ENCODE measurements at regions not wholly inside any gene's neighbourhood (a gene's known extent, or its start where the extent isn't known, plus 50 kb on each side); places are given as distances from the start of the nearest gene placed in this dataset.

- no peaks in the 10 kb centered on the region for H3K36me3 ChIP-seq (ENCODE audit: control insufficient read depth in 2 of 2, insufficient read depth in 1 of 2, low read length in 2 of 2)
- H3K27ac ChIP-seq (ENCODE audit: extremely low read depth, low read depth, low read length): no peak overlapping the region
- H3K4me3 ChIP-seq (ENCODE audit: low read depth, low read length): no peak overlapping the region
- ChIA-PET POLR2A (no interaction called here), CTCF (no interaction called here)
- no peaks in the 10 kb centered on the region for H3K9me3 ChIP-seq (ENCODE audit: control insufficient read depth, insufficient read depth, low read depth, low read length)
- no peak for TF ChIP-seq WT1 (tag by site-specific recombination; IDR thresholded peaks at IDR 0.05)
- no peak for TF ChIP-seq SCRT2 (tag by site-specific recombination; IDR thresholded peaks at IDR 0.05)
- TF ChIP-seq ZFP69B (tag by site-specific recombination; IDR thresholded peaks at IDR 0.05): no peak
- TF ChIP-seq ZNF837 (tag by site-specific recombination; IDR thresholded peaks at IDR 0.05): no peak
- TF ChIP-seq ZNF423 (tag by site-specific recombination; IDR thresholded peaks at IDR 0.05): no peak
- no peak for TF ChIP-seq ZNF114 (tag by site-specific recombination; IDR thresholded peaks at IDR 0.05)
- no peak for TF ChIP-seq MZF1 (tag by site-specific recombination; IDR thresholded peaks at IDR 0.05; ENCODE audit: borderline replicate concordance)
- no peak for TF ChIP-seq ZNF660 (tag by site-specific recombination; IDR thresholded peaks at IDR 0.05)
- H3K4me1 ChIP-seq (ENCODE audit: control insufficient read depth, insufficient read depth, low read length): no peaks in the 10 kb centered on the region
These were observed 85.2 kb upstream of the ZP4 start for GRCh38 chr1:237975903-237976302.

GRCh38 chr1:237975376-237975775, 84.7 kb upstream of the ZP4 start:
- Histone ChIP-seq H3K27ac (ENCODE audit: extremely low read depth, low read depth, low read length) (no peak overlapping the region), H3K4me3 (ENCODE audit: low read depth, low read length) (no peak overlapping the region), H3K9me3 (ENCODE audit: control insufficient read depth, insufficient read depth, low read depth, low read length) (no peaks in the 10 kb centered on the region), H3K36me3 (ENCODE audit: control insufficient read depth in 2 of 2, insufficient read depth in 1 of 2, low read length in 2 of 2) (no peaks in the 10 kb centered on the region), H3K4me1 (ENCODE audit: control insufficient read depth, insufficient read depth, low read length) (no peaks in the 10 kb centered on the region)
- ChIA-PET POLR2A (no interaction called here), CTCF (no interaction called here)
- no peak for TF ChIP-seq BCL11A (tag by site-specific recombination; IDR thresholded peaks at IDR 0.05; ENCODE audit: low read depth)
- TF ChIP-seq ZNF488 (tag by site-specific recombination; IDR thresholded peaks at IDR 0.05): no peak
- no peak for TF ChIP-seq ZNF132 (tag by site-specific recombination; IDR thresholded peaks at IDR 0.05; ENCODE audit: borderline replicate concordance)
- TF ChIP-seq ZNF280C (tag by site-specific recombination; IDR thresholded peaks at IDR 0.05): no peak
- TF ChIP-seq ZNF311 (tag by site-specific recombination; IDR thresholded peaks at IDR 0.05; ENCODE audit: borderline replicate concordance): no peak
- TF ChIP-seq ZNF133 (tag by site-specific recombination; IDR thresholded peaks at IDR 0.05): no peak
- TF ChIP-seq, protein P1, sequence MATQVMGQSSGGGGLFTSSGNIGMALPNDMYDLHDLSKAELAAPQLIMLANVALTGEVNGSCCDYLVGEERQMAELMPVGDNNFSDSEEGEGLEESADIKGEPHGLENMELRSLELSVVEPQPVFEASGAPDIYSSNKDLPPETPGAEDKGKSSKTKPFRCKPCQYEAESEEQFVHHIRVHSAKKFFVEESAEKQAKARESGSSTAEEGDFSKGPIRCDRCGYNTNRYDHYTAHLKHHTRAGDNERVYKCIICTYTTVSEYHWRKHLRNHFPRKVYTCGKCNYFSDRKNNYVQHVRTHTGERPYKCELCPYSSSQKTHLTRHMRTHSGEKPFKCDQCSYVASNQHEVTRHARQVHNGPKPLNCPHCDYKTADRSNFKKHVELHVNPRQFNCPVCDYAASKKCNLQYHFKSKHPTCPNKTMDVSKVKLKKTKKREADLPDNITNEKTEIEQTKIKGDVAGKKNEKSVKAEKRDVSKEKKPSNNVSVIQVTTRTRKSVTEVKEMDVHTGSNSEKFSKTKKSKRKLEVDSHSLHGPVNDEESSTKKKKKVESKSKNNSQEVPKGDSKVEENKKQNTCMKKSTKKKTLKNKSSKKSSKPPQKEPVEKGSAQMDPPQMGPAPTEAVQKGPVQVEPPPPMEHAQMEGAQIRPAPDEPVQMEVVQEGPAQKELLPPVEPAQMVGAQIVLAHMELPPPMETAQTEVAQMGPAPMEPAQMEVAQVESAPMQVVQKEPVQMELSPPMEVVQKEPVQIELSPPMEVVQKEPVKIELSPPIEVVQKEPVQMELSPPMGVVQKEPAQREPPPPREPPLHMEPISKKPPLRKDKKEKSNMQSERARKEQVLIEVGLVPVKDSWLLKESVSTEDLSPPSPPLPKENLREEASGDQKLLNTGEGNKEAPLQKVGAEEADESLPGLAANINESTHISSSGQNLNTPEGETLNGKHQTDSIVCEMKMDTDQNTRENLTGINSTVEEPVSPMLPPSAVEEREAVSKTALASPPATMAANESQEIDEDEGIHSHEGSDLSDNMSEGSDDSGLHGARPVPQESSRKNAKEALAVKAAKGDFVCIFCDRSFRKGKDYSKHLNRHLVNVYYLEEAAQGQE (tag by site-specific recombination; IDR thresholded peaks at IDR 0.05): no peak
- TF ChIP-seq ZNF324 (tag by site-specific recombination; IDR thresholded peaks at IDR 0.05): no peak
- TF ChIP-seq ZNF670 (tag by site-specific recombination; IDR thresholded peaks at IDR 0.05; ENCODE audit: low read depth): no peak
- no peak for TF ChIP-seq ZNF19 (tag by site-specific recombination; IDR thresholded peaks at IDR 0.05; ENCODE audit: low read depth)
- TF ChIP-seq ZNF350 (tag by site-specific recombination; IDR thresholded peaks at IDR 0.05): no peak
- no peak for TF ChIP-seq ZNF2 (tag by site-specific recombination; IDR thresholded peaks at IDR 0.05)
- TF ChIP-seq ZNF292 (tag by site-specific recombination; IDR thresholded peaks at IDR 0.05; ENCODE audit: borderline replicate concordance, low read depth): no peak
- TF ChIP-seq, protein P2, sequence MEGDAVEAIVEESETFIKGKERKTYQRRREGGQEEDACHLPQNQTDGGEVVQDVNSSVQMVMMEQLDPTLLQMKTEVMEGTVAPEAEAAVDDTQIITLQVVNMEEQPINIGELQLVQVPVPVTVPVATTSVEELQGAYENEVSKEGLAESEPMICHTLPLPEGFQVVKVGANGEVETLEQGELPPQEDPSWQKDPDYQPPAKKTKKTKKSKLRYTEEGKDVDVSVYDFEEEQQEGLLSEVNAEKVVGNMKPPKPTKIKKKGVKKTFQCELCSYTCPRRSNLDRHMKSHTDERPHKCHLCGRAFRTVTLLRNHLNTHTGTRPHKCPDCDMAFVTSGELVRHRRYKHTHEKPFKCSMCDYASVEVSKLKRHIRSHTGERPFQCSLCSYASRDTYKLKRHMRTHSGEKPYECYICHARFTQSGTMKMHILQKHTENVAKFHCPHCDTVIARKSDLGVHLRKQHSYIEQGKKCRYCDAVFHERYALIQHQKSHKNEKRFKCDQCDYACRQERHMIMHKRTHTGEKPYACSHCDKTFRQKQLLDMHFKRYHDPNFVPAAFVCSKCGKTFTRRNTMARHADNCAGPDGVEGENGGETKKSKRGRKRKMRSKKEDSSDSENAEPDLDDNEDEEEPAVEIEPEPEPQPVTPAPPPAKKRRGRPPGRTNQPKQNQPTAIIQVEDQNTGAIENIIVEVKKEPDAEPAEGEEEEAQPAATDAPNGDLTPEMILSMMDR (tag by site-specific recombination; IDR thresholded peaks at IDR 0.05): no peak
- no peak for TF ChIP-seq ZNF660 (tag by site-specific recombination; IDR thresholded peaks at IDR 0.05)
- TF ChIP-seq ZNF266 (tag by site-specific recombination; IDR thresholded peaks at IDR 0.05; ENCODE audit: low read depth): no peak
